SK-N-SH treated with all-trans-retinoic acid at 6 μM for 48 hours (cell line): ENCODE measurements at regions not wholly inside any gene's neighbourhood (a gene's known extent, or its start where the extent isn't known, plus 50 kb on each side); places are given as distances from the start of the nearest gene placed in this dataset.

Experiments
- ATAC-seq: fragments of 200-7000 bp; cut with Tn5 transposase; 3 replicates; pipeline ENCODE4 v1.9.1; 2020; ENCODE audit warnings: mild to moderate bottlenecking, moderate library complexity
- ARNTL ChIP-seq: fragments of 450-650 bp; formaldehyde crosslinking; IDR thresholded peaks from 2 replicates; pipeline ENCODE4 v1.5.0; 2020; ENCODE audit warnings: low read depth, mild to moderate bottlenecking, moderate library complexity, borderline replicate concordance
- BACH2 ChIP-seq: fragments of 250-450 bp; sonication (Bioruptor Pico); IDR thresholded peaks from 2 replicates; pipeline ENCODE4 v1.9.0; 2021; ENCODE audit warnings: mild to moderate bottlenecking, borderline replicate concordance
- CSDC2 ChIP-seq: fragments of 250-450 bp; sonication (Bioruptor Pico); IDR thresholded peaks from 2 replicates; pipeline ENCODE4 v1.5.0; 2020; ENCODE audit warnings: mild to moderate bottlenecking, moderate library complexity
- CSRNP3 ChIP-seq: fragments of 250-450 bp; sonication (Bioruptor Pico); IDR thresholded peaks from 2 replicates; pipeline ENCODE4 v1.5.1; 2021; ENCODE audit warnings: mild to moderate bottlenecking, moderate library complexity
- ESRRG ChIP-seq: fragments of 250-450 bp; sonication (Bioruptor Pico); IDR thresholded peaks from 2 replicates; pipeline ENCODE4 v1.6.1; 2021; ENCODE audit warnings: mild to moderate bottlenecking
- ISL1 ChIP-seq: fragments of 250-450 bp; sonication (Bioruptor Pico); IDR thresholded peaks from 2 replicates; pipeline ENCODE4 v2.1.2; 2022; ENCODE audit warnings: mild to moderate bottlenecking, moderate library complexity
- OSR1 ChIP-seq: fragments of 250-450 bp; sonication (Bioruptor Pico); IDR thresholded peaks from 2 replicates; pipeline ENCODE4 v1.8.0; 2022; ENCODE audit warnings: moderate library complexity, mild to moderate bottlenecking, inconsistent platforms
- PPARA ChIP-seq: fragments of 250-450 bp; sonication (Bioruptor Pico); IDR thresholded peaks from 2 replicates; pipeline ENCODE4 v1.5.0; 2020; ENCODE audit warnings: mild to moderate bottlenecking, borderline replicate concordance
- RARB ChIP-seq: fragments of 250-450 bp; sonication (Bioruptor Pico); IDR thresholded peaks from 2 replicates; pipeline ENCODE4 v1.8.0; 2021; ENCODE audit warnings: mild to moderate bottlenecking, moderate library complexity
- SNAI2 ChIP-seq: fragments of 250-450 bp; sonication (Bioruptor Pico); IDR thresholded peaks from 2 replicates; pipeline ENCODE4 v1.5.0; 2020; ENCODE audit warnings: mild to moderate bottlenecking, moderate library complexity
- TCF4 ChIP-seq: fragments of 250-450 bp; sonication (Bioruptor Pico); IDR thresholded peaks from 2 replicates; pipeline ENCODE4 v1.8.0; 2021; ENCODE audit warnings: mild to moderate bottlenecking, moderate library complexity, borderline replicate concordance
- TOX ChIP-seq: fragments of 250-450 bp; sonication (Bioruptor Pico); IDR thresholded peaks from 2 replicates; pipeline ENCODE4 v1.8.0; 2021; ENCODE audit warnings: mild to moderate bottlenecking, moderate library complexity, borderline replicate concordance
- TSHZ2 ChIP-seq: fragments of 250-450 bp; sonication (Bioruptor Pico); IDR thresholded peaks from 2 replicates; pipeline ENCODE4 v1.5.0; 2020; ENCODE audit warnings: mild to moderate bottlenecking, moderate library complexity
- ZC3H10 ChIP-seq: fragments of 250-450 bp; sonication (Bioruptor Pico); IDR thresholded peaks from 2 replicates; pipeline ENCODE4 v1.5.1; 2021; ENCODE audit warnings: mild to moderate bottlenecking, moderate library complexity
- ZFP3 ChIP-seq: fragments of 250-450 bp; sonication (Bioruptor Pico); IDR thresholded peaks from 2 replicates; pipeline ENCODE4 v1.5.0; 2020; ENCODE audit warnings: mild to moderate bottlenecking, moderate library complexity
- ZNF565 ChIP-seq: fragments of 450-650 bp; formaldehyde crosslinking; conservative IDR thresholded peaks from 2 replicates; pipeline ENCODE4 v1.5.0; 2020; ENCODE audit warnings: low read depth, mild to moderate bottlenecking, moderate library complexity
- ZNF70 ChIP-seq: fragments of 450-650 bp; formaldehyde crosslinking; IDR thresholded peaks from 2 replicates; pipeline ENCODE4 v1.5.0; 2020; ENCODE audit warnings: mild to moderate bottlenecking, moderate library complexity
- TF ChIP-seq, protein P1 (sequence below): fragments of 250-450 bp; sonication (Bioruptor Pico); IDR thresholded peaks from 2 replicates; pipeline ENCODE4 v1.8.0; 2021; ENCODE audit warnings: low read depth, mild to moderate bottlenecking, moderate library complexity, borderline replicate concordance
- TF ChIP-seq, protein P2 (sequence below): fragments of 250-450 bp; sonication (Bioruptor Pico); IDR thresholded peaks from 2 replicates; pipeline ENCODE4 v1.5.1; 2020; ENCODE audit warnings: low read depth, mild to moderate bottlenecking, moderate library complexity
- TF ChIP-seq, protein P3 (sequence below): fragments of 250-450 bp; sonication (Bioruptor Pico); IDR thresholded peaks from 2 replicates; pipeline ENCODE4 v1.8.0; 2020; ENCODE audit warnings: mild to moderate bottlenecking, moderate library complexity, borderline replicate concordance

- TF ChIP-seq, protein P1, sequence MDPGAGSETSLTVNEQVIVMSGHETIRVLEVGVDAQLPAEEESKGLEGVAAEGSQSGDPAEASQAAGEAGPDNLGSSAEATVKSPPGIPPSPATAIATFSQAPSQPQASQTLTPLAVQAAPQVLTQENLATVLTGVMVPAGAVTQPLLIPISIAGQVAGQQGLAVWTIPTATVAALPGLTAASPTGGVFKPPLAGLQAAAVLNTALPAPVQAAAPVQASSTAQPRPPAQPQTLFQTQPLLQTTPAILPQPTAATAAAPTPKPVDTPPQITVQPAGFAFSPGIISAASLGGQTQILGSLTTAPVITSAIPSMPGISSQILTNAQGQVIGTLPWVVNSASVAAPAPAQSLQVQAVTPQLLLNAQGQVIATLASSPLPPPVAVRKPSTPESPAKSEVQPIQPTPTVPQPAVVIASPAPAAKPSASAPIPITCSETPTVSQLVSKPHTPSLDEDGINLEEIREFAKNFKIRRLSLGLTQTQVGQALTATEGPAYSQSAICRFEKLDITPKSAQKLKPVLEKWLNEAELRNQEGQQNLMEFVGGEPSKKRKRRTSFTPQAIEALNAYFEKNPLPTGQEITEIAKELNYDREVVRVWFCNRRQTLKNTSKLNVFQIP = no peak
Observed at GRCh38 chr15:37731146-37731746, 203.2 kb upstream of the TMCO5A start (continued).

DNA sequence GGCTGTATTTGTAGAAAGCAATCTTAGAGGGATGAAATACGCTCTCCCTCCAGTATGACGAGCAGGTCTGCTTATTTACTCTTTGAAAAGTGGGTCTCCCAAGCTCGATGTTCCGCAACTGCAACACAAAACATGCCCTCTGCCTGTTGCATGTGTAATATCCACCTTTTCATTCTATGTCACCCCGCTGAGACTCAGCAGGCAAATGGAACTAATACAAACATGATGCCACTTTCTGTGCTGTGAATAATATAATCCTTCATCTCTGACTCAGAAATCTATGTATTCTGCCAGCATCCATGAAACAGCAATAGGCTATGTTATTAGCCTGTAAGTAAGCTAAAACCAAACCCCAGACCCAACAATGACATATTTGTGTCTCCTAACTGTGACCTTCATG, 200.8 kb upstream of the TMCO5A start:
- peak; percentile 46; the same call in 2 of the 3 replicates for ATAC-seq
- TF ChIP-seq ZFP3 (CRISPR knock-in tag) = no peak
- TF ChIP-seq ZNF565 (CRISPR knock-in tag) = no peak
- no peak for TF ChIP-seq BACH2 (CRISPR knock-in tag)
- no peak for TF ChIP-seq ESRRG
- TF ChIP-seq RARB (CRISPR knock-in tag) = no peak
- TF ChIP-seq, protein P2, sequence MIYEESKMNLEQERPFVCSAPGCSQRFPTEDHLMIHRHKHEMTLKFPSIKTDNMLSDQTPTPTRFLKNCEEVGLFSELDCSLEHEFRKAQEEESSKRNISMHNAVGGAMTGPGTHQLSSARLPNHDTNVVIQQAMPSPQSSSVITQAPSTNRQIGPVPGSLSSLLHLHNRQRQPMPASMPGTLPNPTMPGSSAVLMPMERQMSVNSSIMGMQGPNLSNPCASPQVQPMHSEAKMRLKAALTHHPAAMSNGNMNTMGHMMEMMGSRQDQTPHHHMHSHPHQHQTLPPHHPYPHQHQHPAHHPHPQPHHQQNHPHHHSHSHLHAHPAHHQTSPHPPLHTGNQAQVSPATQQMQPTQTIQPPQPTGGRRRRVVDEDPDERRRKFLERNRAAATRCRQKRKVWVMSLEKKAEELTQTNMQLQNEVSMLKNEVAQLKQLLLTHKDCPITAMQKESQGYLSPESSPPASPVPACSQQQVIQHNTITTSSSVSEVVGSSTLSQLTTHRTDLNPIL (CRISPR knock-in tag) = no peak
- TF ChIP-seq TOX (CRISPR knock-in tag) = no peak
- TF ChIP-seq ZC3H10 (CRISPR knock-in tag) = no peak
- TF ChIP-seq, protein P1 = no peak
- TF ChIP-seq OSR1 = no peak
- TF ChIP-seq ZNF70 (CRISPR knock-in tag) = no peak
- TF ChIP-seq, protein P3, sequence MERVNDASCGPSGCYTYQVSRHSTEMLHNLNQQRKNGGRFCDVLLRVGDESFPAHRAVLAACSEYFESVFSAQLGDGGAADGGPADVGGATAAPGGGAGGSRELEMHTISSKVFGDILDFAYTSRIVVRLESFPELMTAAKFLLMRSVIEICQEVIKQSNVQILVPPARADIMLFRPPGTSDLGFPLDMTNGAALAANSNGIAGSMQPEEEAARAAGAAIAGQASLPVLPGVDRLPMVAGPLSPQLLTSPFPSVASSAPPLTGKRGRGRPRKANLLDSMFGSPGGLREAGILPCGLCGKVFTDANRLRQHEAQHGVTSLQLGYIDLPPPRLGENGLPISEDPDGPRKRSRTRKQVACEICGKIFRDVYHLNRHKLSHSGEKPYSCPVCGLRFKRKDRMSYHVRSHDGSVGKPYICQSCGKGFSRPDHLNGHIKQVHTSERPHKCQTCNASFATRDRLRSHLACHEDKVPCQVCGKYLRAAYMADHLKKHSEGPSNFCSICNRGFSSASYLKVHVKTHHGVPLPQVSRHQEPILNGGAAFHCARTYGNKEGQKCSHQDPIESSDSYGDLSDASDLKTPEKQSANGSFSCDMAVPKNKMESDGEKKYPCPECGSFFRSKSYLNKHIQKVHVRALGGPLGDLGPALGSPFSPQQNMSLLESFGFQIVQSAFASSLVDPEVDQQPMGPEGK (CRISPR knock-in tag) = no peak
- TF ChIP-seq CSDC2 = no peak
- no peak for TF ChIP-seq ARNTL
- TF ChIP-seq TCF4 (CRISPR knock-in tag) = no peak
- TF ChIP-seq CSRNP3 (CRISPR knock-in tag) = no peak
- no peak for TF ChIP-seq ISL1

DNA sequence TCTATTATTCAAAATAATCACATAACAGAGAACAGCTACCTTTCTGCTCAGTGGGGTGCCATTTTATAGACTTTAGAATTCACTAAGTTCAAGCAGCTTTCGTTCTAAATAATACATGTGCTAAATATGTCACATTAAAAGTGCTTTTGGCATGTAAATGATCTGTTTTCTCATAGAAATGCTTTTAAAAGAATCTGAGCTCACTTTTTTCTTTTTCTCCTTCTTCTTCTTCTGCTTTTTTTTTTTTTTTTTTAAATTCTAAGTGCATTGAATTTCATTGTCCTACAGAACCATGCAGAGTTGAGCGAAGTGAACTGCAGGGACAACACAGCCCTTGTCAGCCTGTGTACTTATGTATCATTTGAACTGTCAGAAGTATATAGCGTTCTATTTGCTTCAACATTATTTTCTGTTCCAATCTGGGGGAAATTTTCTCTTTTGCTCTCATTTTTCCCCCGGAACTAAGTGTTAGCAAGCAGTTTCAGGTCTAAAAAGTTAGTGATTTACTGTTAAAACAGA, 193.8 kb upstream of the TMCO5A start:
- ATAC-seq = no peak
- TF ChIP-seq ARNTL (no peak), OSR1 (no peak), TSHZ2 (no peak), ZNF565 (CRISPR knock-in tag) (no peak), PPARA (no peak), RARB (CRISPR knock-in tag) (no peak), SNAI2 (CRISPR knock-in tag) (no peak)
- TF ChIP-seq, protein P1 = no peak
